ENCODE measurements at regions not wholly inside any gene's neighbourhood (a gene's known extent, or its start where the extent isn't known, plus 50 kb on each side); places are given as distances from the start of the nearest gene placed in this dataset.

DNA sequence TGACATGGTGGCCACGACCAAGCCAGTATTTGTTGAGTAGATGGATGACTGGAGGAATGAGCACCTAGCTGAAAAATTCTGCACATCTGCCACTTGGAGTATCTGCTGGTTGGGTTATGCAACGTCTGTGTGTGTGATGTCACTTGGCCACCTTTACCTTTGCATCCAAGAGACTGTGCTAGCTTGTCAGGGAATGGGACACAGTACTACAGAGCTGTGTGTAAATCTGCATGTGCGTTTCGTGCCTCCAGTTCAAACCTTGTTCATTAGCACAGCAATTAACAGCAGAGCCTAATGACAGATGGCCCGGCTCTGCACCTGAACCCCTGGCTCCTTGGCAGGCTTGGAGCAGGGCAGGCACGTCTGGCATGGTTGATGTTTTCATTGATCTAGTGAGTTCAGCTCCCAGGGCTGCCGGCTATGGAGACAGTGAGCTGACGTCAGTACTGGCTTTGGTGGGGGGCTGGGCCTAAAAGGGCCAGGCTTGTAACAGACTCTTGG, 188.4 kb upstream of the NAV2 start:
- DNase-seq (ENCODE audit: low read depth in 2 of 3, low spot score in 2 of 3): no peak

DNA sequence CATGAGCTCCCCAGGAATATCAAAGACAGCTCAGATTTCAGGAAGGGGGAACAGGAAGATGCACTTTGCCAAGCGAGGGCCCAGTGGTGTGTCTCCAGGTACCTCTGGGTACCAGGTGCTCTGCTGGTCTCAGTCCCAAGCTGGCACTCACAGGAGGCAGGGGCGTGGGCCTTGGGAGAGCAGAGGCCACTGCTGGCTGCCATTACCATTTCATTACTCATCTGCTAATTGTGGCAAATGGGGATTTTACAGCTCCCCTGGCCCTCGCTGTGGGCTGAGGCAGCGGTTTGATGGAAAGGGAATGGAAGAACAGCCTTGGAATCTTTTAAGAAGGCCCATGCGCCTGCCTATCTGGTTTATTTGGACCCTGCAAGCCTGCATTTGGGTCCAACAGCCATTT, 192.0 kb upstream of the NAV2 start:
- DNase-seq (ENCODE audit: low read depth in 2 of 3, low spot score in 2 of 3): no peak

DNA sequence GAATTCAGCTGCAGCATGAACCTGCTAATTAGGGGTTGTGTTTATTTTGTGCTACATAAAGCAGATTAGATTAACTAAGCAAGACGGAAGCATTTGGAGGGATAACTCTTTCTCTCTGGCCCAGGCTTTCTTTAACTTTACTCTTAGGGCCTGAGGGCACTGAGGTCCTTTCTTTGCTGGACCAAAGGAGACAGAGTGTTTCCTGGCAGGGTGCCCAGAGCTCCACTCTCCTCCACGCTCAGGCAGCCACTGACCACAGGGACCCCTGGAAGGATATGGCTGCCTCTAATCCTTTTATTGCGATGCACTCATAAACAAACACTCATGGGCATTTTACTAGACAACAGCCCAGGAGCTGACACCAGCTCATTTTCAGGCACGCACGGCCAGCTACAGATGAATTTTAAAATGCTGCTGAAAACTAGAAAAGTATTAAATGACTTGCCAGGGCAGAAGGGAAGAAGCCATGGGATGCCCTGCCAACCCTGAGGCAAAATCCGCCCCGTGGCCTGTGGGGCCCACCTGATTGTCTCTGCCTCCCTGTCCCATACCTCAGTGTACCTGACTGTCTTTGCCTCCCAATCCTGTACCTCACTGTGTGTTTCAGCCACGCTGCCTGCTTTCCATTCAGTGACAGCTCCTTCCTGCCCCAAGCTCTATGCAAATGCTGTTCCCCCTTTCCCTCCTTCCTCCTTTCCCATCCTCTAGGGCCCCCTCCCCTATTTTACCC, 192.6 kb upstream of the NAV2 start:
- no peak for DNase-seq (ENCODE audit: low read depth in 2 of 3, low spot score in 2 of 3)

DNA sequence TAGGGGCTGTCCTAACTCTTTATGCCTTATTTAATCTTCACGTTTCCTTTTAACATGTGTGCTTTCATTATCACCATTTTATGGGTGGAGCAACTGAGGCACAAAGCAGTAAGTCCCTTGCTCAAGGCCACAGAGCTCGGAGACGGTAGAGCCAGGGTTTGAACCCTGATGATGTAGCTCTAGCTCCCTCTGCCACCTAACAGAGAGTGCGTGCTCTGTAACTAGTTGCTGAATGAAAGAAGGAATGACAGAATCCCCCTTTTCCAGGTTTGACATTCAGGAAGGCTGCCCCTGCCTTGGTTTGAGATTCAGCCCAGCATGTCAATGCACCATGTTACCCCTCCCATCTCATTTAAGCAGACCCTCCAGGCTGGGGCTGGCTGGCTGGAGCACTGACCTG, 193.3 kb upstream of the NAV2 start:
- DNase-seq (ENCODE audit: low read depth in 2 of 3, low spot score in 2 of 3): no peak

DNA sequence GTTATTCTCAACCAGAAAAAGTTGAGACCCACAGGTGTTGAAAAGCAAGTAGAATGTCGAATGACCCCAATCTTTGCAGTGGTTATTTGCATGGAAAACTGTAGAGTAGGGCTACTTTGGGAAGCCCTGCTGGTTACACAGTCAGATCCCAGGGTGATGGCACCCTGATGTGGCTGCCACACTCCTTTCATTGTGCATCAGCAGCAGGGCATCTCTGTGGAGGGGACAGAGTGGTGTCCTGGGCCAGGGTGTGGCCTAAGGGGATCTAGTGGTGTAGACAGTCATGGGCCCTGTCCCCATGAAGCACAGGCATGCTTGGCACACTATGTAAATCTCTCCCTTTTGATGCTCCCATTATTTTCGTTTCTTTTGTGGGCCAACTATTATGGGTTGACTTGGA, 199.4 kb upstream of the NAV2 start:
- no peak for DNase-seq (ENCODE audit: low read depth in 2 of 3, low spot score in 2 of 3)

DNA sequence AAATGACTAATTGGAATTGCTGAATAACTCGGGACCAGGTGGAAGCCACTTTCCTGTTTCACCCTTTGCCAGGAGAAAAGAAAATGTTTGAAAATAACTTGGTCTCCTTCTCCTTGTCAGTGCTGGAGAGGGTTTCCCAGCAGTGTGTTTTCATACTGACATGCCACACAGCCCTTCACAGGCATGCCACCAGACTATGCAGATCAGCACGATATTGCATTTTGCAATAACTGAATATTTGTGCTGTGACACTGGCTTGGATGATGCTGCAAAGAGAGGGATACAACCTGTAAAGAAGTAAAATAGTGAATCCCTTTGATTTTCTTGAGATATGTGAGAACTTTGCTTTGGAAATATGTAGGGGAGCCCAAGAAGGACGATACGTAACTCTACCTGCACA, 200.0 kb upstream of the NAV2 start:
- DNase-seq (ENCODE audit: low read depth in 2 of 3, low spot score in 2 of 3): no peak

DNA sequence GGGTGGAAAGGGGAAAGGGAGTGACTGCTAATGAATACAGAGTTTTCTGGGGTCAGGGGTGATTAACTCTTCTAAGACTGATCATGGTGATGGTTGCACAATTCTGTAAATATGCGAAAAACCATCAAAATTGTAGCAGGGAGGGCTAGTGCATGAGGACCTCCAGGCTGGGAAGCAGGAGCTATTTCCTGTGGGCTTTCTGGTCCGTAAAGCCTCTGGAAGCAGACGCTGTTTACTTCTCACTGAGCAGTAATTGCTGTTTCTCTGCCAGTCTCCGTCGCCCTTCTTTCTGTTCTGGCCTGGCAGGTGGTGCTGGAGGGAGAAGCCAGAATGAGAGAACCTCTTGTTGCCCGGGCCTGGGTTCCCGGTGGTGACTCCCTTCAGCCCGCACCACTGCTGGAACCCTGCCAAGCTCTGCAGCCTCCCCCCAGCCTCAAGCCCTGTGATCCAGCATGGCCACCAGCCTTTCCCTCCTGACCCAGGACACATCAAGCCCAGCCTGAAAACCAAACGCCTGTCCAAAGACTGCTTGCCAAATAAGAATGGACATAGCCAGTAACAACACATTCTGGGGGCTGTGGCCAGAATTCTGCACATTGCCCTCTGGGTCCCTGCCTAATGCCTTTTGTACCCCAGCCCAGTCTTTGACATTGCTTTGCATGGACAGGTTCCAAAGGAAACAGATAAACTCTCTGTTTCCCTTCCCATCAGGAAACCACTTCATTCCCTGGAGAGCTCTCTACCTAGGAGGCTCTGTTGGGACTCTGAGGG, 201.0 kb upstream of the NAV2 start:
- no peak for DNase-seq (ENCODE audit: low read depth in 2 of 3, low spot score in 2 of 3)

DNA sequence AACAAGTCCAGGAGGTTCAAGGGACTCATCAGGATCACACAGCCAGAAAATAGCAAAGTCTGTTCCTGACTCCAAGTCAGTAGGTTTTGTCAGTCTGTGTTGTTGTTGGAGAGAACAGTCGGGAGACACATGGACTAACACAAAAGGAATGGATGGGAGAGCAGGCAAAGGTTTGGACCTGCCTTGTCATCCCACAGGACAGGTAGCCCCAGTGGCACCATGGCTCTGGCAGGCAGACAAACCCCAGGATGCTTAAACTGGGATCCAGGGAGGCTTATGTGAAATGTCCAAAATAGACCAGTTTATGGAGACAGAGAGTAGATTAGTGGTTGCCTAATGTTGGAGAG, 201.6 kb upstream of the NAV2 start:
- no peak for DNase-seq (ENCODE audit: low read depth in 2 of 3, low spot score in 2 of 3)

DNA sequence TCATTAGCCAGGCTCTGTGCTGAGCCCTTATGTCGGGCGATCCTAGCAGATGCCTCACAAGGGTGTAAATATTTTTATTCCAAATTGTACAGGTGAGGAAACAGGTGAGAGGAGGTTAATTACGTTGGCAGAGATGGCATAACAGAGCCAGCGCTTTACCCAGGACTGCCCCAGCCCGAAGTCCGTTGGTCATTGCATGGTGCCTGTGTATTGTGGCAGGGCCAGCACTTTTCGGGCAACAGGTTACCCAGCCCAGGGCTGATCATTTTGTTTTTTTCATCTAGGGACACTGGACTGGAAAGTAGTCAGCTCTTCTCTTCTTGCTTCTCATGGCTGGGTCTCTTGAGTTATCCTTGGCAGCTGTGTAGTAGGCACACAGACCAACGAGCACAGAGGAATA, 202.2 kb upstream of the NAV2 start:
- DNase-seq (ENCODE audit: low read depth in 2 of 3, low spot score in 2 of 3): no peak

DNA sequence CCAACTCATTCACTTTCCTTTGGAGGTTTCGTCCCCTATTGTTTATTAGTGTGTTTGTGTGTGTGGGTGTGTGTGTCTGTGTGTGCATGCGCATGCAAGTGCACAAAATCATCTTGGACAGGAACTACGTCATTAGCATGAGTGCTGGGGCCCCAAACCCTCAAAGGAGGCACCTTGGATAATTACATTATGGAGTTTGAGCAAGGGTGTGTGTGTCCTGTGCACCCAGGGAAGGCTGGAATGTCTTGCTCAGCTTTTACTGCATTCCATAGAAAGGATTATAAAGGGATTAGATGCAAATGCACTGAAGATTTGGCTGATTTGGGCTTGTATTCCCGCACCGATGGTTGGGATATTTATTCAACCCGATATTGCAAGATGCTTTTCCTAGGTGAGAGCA, 203.4 kb upstream of the NAV2 start:
- no peak for DNase-seq (ENCODE audit: low read depth in 2 of 3, low spot score in 2 of 3)

DNA sequence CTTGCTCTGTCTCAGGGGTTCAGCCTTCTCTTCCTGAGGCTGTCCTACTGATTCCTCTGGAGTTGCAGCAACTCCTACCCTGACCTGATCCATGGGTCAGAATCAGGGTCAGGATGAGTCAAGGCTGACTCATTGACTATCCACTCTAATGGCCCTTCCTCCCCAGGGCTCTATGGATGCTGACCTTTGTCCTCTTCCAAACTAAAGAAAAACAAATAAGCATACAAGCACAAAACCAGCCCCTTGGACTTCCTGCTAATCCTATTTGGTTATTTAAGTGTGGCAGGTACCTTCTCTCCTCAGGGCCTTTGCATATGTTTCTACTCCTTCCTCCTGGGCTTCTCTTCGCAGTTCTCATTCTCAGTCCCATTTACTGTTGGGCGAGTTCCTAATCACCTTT, 204.5 kb upstream of the NAV2 start:
- no peak for DNase-seq (ENCODE audit: low read depth in 2 of 3, low spot score in 2 of 3)

DNA sequence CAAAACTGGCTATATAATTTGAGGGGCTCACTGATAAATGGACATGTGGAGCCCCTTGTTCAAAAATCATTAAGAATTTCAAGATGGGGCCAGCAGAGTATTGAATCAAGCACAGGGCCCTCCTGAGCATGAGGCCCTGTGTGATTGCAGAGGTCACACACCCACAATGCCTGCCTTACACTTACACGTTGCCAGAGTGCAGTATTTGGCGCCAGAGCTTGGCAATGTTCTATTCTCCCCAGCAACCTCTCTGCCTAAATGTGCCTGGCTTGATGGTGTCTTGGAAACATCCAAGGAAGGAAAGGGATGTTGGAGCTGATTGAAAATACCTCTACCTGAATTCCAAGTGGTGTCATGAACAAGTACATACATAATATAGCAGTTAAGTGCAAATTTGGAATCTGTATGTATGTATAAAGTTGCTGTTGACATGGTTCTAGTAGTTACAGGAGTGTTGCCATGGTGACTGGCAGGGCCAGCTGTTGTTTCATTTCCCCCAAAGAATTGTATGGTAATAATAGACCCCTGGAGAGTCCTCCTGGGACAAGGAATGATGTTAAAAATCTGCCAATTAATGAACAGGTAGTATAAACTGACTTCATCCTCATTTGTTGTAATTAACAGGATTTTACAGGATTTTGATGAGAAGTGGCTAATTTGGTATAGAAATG, 205.7 kb upstream of the NAV2 start:
- no peak for DNase-seq (ENCODE audit: low read depth in 2 of 3, low spot score in 2 of 3)

DNA sequence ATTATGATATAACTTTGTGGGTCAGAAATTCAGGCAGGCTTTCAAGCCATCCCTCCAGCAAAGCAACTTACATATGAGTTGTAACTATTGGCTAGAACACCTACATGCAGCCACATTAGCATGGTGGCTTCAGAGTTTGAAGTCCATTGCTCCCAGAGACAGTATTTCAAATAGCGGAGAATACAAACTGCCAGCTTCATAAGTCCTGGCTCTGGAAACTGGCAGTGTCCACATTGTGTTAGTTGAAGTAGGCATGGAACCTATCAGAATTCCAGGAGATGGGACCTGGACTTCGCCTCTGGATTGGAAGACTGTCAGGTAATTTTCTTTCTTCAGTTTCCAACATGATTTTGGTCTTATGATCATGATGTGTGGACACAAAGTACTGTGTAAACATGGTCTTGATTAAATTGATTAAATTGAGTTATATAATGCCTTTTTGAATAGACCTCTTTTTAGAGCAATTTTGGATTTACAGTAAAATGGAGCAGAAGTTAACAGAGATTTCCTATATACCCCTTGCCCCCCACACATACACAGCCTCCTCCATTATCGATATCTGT, 209.9 kb upstream of the NAV2 start:
- DNase-seq (ENCODE audit: low read depth in 2 of 3, low spot score in 2 of 3): no peak

DNA sequence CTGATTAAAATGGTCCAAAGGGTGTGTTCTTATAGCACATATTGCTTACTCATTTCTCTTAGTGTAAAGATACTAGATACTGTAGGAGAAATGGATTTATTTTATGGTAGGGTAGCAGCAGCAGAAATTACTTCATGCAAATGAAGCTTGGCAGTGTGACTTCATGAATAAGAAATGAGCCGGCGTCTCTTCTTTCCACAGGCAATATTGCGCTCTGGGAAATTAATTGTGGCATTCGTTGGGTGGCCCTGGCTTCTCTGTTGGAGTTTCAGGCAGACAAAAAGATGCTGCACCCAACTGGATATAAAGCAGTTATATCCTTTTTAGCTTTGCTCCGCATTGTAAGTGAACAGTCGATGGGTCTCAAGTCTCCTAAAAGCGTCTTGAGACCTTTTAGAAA, 211.0 kb upstream of the NAV2 start:
- DNase-seq (ENCODE audit: low read depth in 2 of 3, low spot score in 2 of 3): no peak

DNA sequence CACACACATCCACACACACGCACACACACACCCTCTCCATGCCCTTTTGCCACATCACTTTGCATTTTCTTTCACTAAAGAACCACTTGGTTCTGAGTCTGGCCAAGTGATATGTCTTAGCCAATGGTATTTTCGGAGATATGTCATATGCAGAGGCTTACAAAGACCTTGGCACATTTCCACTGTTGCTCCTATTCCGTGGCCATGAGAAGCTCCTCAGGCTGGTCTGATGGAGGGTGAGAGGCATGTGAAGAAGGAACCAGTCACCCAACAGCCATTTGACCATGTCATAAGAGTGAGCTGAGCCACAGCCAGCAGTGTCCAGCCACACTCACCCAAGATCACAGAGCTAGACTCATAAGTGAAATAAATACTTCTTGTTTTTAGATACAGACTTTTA, 212.6 kb upstream of the NAV2 start:
- DNase-seq (ENCODE audit: low read depth in 2 of 3, low spot score in 2 of 3): no peak

DNA sequence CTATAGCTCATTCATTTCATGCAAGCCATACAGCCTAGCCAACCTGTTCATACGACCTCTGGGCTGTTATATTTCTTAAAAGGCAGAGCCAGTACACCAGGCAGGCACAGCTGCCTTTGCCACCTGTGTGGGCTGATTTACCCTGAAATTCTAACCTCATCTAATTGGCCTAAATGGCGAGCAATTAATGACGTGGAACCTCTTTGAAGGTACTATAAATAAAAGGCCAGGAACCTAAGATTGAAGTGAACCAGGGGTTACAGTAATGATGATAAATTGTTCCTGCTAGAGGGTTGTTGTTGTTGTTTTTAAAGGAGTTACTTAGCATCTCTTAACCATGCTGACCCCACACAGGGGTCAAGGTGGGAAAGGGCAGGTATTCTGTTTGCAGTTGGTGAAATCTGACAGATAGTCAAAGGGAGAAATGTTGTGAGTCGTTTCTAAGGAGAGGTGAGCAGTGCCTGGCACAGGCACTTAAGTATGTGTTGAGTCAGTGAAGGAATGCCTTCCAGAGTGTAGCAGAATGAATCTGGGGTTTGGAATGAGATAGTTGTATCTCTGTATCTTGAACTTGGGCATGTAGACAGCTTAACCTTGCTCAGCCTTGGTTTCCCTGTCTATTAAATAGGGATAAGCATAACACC, 213.5 kb upstream of the NAV2 start:
- DNase-seq (ENCODE audit: low read depth in 2 of 3, low spot score in 2 of 3): no peak

DNA sequence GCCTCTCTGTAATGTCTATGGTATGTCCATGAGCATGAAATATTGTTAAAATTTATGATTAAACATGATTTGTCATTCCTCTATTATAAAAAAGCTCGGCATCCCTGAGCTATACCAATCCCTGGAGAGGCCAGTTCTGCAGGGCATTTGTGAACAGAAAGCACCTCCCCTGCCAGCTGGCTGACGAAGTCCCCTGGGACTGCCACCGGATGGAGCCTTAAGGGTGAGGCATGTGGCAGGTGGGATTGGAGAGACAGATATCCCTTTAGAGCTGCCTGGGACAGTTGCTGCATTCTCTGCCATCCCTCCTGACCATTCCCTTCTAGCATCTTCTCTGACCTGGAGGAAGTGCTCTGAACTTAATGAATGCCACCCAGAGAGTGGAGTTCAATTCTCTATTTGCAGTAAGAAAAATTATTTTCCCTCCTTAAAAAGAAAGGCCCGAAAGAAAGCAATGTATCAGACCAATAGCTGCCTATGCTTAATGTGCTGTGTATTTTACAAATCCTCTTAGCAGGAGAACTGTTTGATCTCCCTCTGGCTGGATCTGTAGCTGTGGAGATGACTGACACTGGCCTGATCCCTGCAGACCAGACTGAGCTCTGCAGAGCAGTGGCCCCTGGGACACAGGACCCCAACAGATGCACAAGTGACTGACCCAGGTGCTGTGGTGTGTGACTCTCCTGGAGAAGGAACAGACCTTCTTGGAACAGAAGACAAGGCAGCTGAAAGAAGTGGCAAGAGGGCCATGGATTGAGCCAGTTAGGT, 219.0 kb upstream of the NAV2 start:
- DNase-seq (ENCODE audit: low read depth in 2 of 3, low spot score in 2 of 3): no peak

DNA sequence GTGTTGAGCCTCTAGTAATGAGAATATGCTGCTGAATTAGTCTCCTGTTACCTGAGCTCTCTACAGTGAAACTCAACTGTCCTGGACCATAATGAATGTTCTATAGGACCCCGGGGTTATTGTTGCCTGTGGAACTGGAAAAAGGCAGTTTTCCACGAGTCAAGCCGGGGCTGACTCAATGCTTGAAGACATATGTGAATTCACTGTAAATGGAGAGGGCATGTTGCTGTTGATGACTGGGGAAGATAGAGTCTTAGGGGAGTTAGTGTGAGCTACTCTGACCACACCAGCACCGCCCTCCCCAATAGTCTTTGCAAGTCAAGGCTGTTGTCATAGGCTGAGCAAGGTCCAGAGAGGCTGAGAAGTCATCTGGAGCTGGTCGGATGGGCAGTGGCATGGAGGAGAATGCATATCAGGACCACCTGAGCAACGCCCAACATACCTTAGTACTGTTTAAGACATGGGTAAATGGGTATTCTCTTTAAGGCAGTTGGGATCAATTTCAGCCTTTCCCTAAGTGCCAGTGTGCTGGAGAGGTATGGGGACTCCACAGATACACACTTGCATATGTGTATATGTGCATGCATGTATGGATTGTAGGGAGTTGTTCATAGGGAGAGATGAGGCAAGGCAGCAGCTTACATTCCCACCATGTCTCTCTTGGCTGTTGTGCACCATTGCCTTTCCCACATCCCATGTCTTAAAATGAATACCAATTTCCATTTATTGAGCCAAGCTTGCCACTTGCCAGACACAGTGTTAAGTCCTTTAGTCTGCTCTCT, 230.1 kb upstream of the NAV2 start:
- DNase-seq (ENCODE audit: low read depth in 2 of 3, low spot score in 2 of 3): no peak

DNA sequence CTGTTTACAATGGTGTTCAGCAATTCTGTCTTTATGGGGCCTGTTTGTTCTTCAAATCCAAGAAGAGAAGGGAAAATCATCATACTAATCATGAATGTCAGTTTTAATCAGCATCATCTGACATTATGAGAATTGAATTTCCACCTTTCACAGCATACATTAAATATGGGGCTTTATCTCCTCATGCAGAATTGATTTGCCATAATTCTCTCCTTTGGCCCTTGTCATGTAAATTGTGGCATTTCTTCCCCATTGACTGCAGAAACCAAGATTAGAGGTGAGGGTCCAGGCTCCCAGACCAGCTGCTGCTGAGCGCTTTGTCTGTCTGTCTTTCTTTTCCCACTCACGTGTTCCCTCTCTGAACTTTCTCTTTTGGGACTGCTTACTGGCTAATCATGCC, 232.1 kb upstream of the NAV2 start:
- DNase-seq (ENCODE audit: low read depth in 2 of 3, low spot score in 2 of 3): no peak

DNA sequence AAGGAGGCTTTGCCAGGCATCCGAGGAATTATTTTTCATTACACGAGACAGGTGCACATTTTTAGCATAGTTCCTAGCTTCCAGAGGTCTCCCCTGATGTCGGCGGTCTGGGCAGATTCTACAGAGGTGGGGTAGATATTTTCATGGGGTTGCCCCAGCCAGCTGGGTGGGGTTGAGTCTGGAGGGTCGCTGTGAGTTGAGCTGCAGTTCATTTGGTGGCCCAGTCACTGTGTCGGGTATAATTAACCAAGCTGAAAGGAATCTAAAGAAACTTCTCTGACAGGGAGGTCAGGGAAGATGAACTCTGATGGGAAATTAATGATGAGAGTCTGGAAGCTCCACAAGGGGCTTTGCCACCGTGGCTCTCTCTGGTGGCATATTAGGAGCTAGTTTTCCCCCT, 233.7 kb upstream of the NAV2 start:
- DNase-seq (ENCODE audit: low read depth in 2 of 3, low spot score in 2 of 3): no peak

All from activated CD8-positive, alpha-beta memory T cell treated with anti-CD3 and anti-CD28 coated beads for 48 hours (primary cell).